ENCODE measurements at regions not wholly inside any gene's neighbourhood (a gene's known extent, or its start where the extent isn't known, plus 50 kb on each side); places are given as distances from the start of the nearest gene placed in this dataset.
A peak's percentile ranks its signal among the peaks of the same experiment; 100 is the strongest.

DNA sequence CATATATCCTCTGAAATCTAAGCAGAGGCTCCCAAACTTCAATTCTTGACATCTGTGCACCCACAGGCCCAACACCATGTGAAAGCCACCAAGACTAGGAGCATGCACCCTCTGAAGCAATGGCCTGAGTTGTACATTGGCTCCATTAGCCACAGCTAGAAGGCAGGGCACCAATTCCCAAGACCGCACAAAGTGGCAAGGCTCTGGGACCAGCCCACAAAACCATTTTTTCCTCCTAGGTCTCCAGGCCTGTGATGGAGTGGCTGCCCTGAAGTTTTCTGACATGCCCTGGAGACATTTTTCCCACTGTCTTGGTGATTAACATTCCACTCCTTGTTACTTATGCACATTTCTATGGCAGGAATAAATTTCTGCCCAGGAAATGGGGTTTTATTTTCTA, 232.2 kb upstream of the GRID2 start:
- intact Hi-C loops (cut with DNase I), result no loop called here

DNA sequence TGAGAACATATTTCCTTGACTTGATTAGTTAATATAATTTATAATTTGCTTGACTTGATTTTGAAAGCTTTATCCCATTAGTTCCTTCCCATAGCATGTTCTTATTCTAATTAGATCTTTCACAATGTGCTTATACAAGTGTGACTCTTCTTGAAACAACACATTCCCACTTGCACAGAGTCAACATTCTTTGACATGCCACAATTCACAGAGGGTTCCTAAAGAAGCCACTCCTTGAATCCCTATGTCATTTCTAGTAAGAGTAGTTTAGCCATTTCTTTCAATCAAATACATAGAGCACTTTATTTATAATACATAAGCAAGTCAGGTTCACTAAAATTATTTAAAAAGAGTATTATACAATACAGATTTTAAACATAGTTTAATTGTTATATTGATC, 228.9 kb upstream of the GRID2 start:
- DNase-seq (ENCODE audit: low spot score), result no peak
- intact Hi-C loops (cut with DNase I), result no loop called here

More for the DNA sequence above, 232.2 kb upstream of the GRID2 start:
- DNase-seq (ENCODE audit: low spot score), result no peak

DNA sequence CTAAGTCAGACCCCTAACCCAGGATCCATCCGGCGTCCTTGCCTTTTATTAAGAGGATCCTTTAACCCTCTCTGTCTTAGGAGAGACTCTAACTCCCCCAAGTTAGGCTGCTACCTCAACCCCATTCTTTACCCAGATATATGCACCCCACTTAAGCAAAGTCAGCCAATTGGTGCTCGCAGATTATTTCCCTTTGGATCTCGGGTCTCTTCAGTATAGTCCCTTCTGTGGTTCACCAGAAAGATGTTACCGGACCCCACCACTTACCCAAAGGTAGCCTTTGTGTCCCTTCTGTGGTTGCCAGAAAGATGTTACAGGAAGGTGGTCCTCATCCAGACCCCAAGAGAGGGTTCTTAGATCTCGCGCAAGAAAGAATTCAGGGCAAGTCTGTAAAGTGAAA, 212.9 kb upstream of the GRID2 start:
- intact Hi-C loops (cut with DNase I), result no loop called here
- DNase-seq (ENCODE audit: low spot score), result no peak

DNA sequence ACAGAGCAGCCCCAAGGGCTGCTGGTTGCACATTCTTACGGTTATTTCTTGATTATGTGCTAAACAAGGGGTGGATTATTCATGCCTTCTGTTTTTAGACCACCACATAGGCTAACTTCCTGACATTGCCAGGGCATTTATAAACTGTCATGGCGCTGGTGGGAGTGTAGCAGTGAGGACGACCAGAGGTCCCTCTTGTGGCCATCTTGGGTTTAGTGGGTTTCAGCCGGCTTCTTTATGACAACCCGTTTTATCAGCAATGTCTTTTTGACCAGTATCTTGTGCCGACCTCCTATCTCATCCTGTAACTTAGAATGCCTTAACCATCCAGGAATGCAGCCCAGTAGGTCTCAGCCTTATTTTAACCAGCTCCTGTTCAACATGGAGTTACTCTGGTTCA, 212.4 kb upstream of the GRID2 start:
- intact Hi-C loops (cut with DNase I), result no loop called here

DNA sequence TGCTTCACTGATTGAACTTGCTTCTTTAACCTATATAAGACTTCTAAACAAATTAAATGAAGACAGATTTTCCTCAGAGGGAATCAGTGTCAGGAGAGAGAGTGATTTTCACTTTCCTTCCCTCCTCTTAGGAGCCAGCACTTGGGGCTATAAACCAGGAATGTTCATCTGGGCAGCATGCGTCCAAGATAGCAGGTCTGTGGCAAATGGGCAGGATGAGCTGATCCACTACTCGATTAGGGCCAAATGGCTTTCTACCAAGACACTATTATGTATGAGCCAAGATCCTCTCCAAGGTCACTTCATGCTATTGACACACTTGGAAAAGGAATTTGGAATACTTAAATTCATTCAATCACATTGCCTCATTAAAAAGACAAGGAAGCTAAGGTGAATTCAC, 203.9 kb upstream of the GRID2 start:
- intact Hi-C loops (cut with DNase I), result no loop called here
- no peak for DNase-seq (ENCODE audit: low spot score)

More for the DNA sequence above, 212.4 kb upstream of the GRID2 start:
- DNase-seq (ENCODE audit: low spot score), result no peak

DNA sequence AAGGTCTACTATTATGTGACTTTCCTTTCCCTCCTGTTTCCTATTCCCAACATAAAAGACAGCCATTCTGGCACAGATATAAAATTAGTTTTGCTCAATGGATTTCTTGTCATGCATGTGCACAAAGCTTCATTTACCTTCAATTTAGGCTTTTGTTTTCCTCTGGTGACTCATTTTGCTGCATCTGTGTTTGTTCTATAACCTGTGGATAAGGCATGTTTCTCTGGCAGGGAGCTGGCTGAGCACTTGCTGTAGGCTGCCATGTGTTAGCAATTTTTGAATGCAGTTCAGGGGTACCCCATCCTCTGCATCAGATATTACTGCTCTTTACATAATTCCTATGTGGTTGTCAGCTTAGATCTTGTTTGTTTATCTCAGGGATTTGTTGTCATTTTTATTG, 202.8 kb upstream of the GRID2 start:
- intact Hi-C loops (cut with DNase I), result no loop called here

DNA sequence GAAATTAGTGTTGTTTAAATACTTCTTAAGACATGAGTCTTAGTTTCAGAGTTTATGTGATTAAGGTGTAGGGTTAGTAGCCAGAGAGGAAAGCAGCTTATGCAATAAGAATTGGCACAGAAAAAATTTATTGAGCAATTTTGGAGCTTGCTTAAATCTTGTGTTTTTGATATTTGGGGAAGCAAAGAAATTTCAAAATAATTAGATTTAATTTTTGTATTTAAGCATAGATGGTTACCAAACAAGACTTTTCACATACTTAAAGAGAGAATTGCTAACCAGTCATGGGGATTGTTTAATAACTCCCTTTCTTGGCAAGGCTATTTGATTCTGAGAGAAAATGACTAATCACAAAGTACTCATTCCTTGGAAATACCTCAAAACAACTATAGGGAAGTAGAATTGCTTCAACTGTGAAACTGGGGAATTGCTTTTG, 202.0 kb upstream of the GRID2 start:
- intact Hi-C loops (cut with DNase I), result no loop called here
- DNase-seq (ENCODE audit: low spot score), result no peak

More for the DNA sequence above, 202.8 kb upstream of the GRID2 start:
- no peak for DNase-seq (ENCODE audit: low spot score)

DNA sequence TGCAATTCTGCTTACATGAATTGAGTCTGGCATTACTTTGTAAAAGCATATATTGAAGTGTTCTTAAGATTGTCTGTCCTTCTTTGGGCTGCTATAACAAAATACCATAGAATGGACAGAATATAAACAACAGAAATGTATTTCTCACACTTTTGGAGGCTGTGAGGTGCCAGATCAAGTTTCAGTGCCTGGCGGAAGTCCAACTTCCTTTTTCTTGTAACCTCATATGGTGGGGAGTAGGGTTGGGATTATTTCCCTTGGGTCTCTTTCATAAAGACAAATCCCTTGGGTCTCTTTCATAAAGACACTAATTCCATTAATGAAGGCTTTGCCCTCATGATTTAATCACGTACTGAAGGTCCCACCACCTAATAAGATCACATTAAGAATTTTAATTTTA, 199.3 kb upstream of the GRID2 start:
- DNase-seq (ENCODE audit: low spot score), result no peak
- intact Hi-C loops (cut with DNase I), result no loop called here

DNA sequence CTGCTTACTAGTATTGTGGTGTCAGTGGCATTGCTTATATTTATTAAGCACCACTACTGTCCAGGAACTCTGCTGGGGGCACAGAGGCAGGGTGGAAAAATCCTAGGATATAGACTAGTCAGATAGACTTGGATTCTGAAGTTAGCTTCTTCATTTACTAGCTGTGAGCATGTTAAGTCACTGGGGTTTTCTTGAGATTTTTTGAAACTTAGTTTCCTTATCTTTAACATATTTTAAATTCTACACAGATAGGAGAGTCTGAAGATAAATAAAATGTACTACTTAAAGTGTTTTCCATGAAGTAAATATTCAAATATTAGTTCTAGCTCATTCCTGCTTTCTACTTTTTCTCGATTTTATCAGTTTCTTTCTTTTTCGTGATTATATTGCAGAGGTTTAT, 196.9 kb upstream of the GRID2 start:
- DNase-seq (ENCODE audit: low spot score), result no peak
- intact Hi-C loops (cut with DNase I), result no loop called here

DNA sequence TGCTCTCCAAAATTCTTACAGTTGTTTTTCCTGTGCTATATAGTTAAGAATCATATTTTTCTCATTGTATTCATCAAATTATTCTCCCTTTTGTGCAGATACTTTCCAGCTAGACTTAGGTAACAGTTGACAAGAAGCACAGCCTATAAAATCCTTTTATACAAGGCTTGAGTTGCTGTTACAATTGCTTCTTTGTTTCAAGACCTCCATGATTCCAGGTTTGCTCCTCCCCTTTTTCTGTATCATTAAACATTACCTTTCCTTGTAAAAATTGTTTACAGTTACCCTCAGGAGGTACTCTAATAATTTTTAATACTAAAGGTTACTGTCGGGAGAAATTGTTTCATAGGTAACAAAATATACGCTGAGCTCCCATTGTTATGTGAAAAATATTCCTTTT, 192.3 kb upstream of the GRID2 start:
- DNase-seq (ENCODE audit: low spot score), result no peak
- intact Hi-C loops (cut with DNase I), result no loop called here

DNA sequence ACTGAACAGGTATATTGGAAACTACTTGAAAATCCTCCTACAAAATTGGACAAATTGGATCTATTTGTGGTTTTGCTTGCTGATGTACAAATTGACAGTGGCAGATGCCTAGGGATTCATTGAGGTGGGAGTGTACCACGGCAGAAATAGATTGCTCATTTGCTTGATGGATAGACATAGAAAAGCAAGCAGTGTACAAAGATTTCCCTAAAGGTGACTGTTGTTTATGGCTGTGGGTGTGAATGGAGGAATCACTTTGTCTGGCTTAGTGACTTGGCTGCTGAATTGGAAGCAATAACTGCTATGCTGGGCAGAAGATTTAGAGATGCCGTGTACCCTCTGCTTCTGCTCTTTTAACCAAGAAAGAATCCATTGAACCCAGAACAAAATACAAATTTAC, 191.0 kb upstream of the GRID2 start:
- no peak for DNase-seq (ENCODE audit: low spot score)
- intact Hi-C loops (cut with DNase I), result no loop called here

DNA sequence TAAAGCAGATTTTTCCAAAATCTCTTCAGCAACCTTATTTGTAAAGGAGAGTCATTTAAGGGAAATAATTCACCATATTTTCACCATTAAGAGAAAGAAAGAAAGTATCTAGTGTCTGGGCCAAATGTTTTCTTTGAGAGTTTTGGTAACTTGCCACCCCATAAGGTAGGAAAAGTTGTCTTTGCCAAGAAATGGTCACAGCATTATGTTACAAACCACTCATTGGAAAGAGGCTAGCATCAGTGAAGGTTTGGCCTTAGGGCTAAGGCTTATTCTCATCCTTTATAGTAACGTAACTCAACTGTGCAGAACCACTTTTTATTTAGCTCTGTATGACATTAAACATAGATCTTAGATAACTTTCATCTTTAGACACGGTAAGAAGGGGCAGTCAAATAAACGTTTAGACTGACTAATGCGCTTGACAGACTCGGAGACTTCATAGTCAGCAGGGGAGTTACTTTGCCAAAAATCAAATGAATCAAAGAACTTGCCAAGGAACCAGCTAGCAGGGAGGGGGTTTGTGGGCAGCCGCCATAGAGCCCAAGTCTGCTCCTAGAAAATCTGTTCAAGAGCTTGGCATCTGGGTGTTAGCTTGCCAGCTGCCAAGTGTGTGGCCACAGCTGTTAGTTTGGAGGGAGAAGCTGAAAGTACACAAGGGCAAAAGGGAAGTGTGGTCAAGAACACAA, 182.8 kb upstream of the GRID2 start:
- no peak for DNase-seq (ENCODE audit: low spot score)
- intact Hi-C loops (cut with DNase I), result no loop called here

DNA sequence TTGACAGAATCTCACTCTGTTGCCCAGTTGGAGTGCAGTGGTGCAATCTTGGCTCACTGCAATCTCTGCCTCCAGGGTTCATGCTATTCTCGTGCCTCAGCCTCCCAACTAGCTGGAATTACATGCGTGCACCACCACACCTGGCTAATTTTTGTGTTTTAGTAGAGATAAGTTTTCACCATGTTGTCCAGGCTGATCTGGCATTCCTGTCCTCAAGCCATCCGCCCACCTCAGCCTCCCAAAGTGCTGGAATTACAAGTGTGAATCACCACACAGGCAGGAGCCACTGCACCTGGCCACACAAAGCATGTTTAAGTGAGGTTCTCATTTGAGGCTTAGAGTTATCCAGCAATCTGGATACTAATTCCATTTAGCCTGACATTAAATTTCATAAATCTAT, 180.9 kb upstream of the GRID2 start:
- intact Hi-C loops (cut with DNase I), result loop anchor here in 1 of 2 donors (2.0 kb wide), 1 partner anchor 28 kb away; no protein-coding TSS in a partner anchor
- no peak for DNase-seq (ENCODE audit: low spot score)

DNA sequence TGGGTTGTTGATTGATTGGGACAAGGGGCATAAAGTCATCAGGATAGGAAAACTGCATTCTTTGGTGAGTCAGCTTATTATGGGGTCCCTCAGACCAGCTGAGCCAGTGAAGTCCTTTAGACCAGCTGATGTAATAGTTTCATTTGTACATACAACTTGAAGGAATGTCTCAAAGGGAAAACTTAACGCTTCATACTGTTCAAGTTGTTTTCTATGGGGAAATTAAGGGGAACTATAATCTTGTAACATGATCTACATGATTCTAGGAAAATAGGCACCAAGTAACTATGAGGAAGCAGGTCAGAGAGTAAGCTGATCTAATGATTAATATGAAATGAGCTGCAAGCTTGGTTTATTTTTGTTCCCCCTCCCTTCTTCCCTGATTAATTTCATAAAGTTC, 175.1 kb upstream of the GRID2 start:
- DNase-seq (ENCODE audit: low spot score), result no peak
- intact Hi-C loops (cut with DNase I), result no loop called here

DNA sequence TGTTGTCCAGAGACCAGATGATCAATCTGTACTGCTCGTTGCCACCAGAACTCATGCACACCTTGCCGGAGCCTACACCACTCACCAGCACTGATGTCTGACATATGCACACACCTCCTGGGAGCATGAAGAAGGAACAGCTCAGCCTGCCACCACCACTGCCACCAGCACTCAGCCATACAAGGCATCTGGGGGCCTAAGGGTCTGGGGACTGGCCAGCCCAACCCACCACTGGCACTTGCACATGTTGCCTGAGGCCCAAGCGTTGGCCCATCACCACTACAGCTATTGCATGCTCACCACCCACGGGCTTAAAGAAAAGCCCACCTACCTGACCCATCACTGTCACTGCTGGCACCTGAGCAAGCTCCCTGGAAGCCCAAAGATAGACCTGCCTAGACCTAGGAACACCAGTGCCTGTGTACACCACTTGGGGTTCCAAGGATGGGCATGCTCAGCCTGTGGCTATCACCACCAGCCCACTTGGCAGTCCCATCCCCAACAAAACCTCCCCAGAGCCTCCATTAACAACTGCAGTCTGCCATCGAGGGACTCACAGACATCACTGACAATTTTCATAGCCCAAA, 174.3 kb upstream of the GRID2 start:
- intact Hi-C loops (cut with DNase I), result no loop called here
- peak; percentile 47 for DNase-seq (ENCODE audit: low spot score)

DNA sequence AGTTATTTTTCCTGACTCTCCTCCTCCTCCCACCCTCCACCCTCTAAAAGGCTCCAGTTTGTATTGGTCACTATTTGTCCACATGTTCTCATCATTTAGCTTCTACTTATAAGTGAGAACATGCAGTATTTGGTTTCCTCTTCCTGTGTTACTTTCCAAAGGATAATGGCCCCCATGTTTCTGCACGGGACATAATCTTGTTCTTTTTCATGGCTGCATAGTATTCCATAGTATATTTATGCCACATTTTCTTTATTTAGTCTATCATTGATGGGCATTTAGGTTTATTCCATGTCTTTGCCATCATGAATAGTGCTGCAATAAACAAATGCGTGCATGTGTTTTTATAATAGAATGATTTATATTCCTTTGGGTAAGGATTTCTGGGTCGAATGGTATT, 167.3 kb upstream of the GRID2 start:
- no peak for DNase-seq (ENCODE audit: low spot score)
- intact Hi-C loops (cut with DNase I), result no loop called here

DNA sequence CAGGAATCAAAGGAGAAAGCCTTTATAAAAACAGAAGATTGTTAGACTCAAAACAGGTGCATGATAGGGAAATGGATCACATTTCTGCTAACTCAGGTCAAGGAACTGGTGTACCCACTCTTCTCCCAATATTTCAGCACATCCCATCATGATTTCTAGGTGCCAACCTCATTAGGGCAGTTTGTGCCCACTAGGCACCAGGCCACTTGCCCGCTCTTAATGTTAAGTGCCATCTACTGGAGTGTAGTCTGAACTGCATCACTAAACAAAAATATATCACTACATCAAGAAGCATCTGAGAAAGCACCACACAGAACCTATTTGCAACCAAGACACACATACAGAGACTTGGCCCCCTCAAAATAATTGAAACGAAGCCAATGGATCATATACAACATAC, 140.4 kb upstream of the GRID2 start:
- intact Hi-C loops (cut with DNase I), result loop anchor here in 1 of 2 donors (5.0 kb wide), 1 partner anchor 239 kb away; no protein-coding TSS in a partner anchor
- DNase-seq (ENCODE audit: low spot score), result no peak

DNA sequence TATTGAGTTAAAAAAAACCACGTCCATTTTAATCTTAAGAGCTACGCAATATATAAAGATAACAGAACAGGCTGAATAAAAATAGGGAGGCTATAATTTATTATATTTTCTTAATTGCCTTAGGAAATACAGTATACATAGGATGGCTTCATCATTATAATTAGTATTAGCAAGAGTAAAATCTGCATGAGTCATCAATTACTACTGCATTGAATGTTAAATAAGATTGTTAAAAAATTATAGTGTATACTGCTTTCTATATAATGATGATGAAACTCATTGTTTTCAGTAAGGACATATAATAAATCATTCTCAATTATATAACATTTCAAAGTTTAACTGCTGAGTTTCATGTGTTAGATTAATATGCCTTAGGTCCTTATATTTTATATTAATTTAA, 133.4 kb upstream of the GRID2 start:
- DNase-seq (ENCODE audit: low spot score), result no peak
- intact Hi-C loops (cut with DNase I), result no loop called here

DNA sequence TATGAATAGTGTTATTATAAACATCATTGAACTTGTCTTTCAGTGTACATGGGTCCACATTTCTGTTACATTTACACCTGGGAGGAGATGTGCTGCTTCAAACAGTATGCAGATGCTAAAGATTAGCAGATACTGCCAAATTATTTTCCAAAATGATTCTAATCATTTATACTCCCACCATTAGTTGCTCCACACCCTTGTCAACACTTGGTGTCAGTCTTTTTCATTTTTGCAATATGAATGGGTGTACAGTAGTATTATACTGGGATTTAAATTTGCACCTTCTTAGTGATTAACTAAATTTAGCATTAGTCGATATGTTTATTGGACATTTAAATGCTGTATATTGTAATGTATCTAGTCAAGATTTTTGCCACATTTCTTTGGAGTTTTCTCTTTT, 131.6 kb upstream of the GRID2 start:
- DNase-seq (ENCODE audit: low spot score), result no peak
- intact Hi-C loops (cut with DNase I), result no loop called here

DNA sequence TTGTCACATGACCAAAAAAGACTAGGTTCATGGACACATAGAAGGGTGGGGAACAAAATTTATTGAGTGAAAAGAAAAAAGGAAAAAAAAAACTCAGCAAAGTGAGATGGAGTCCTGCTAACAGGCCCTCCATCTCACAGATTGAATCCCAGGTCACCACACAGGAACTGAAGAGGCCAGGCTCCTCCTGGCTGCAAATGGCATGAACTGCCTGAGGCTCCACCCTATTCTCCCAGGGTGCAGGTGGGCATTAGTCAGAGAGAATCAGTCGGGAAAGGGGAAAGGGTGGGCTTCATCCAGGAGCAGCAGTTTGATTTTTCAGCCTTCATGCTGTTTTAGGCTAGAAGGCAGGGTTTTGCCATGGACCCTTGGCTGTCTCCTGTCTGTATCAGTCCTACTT, 128.5 kb upstream of the GRID2 start:
- intact Hi-C loops (cut with DNase I), result loop anchor here in 1 of 2 donors (5.0 kb wide), 1 partner anchor 808 kb away; no protein-coding TSS in a partner anchor
- DNase-seq (ENCODE audit: low spot score), result no peak

DNA sequence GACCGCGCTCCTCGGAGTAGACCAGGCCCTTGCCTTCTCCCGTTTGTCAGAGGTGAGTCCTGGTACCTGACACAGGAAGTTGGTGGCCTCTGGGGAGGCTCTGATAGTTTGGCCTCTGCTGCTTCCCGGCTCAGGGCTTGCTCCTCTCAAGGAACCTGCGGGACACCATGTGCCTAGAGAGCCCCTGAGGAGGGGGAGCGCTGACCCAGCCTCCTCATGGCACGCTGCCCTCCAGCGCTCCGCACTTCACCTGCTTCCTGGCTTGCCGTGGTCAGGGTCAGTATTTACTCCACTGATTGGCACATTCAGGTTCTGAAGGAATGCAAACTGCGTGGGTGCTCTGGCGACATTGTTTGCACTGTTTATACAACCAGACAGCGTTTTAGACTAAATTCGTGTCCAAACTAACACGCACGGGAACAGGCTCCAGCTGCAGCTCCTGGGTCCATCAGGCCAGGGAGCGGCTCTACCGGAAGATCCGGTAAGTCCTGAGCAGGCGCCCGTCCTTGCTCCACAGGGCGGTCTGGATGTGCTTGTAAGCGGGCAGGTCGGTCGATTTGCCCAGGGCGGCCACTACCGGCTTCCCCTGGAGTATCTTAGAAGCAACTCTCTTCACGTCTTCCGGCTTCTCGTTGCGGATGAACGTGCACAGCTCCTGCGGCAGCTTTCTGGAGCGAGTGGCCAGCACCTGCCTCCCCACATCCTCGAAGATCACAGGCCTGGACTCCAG, 121.6 kb upstream of the GRID2 start:
- intact Hi-C loops (cut with DNase I), result no loop called here
- DNase-seq (ENCODE audit: low spot score), result no peak

Measured in posterior vena cava (tissue), 2 donors.